Motor neuron (in vitro differentiated cells): ENCODE measurements at regions not wholly inside any gene's neighbourhood (a gene's known extent, or its start where the extent isn't known, plus 50 kb on each side); places are given as distances from the start of the nearest gene placed in this dataset.

Experiments
- ATAC-seq, 8 experiments: fragments of 200-7000 bp; cut with Tn5 transposase; replicated peaks in 6 of 8; 2 replicates each; pipeline ENCODE4 v1.8.0; 2021; ENCODE audit warnings: mild to moderate bottlenecking in 8 of 8, moderate library complexity in 8 of 8
- H3K27ac ChIP-seq, 2 donors: fragments of 250-450 bp; sonication (Bioruptor Pico); 2 replicates each; pipeline ENCODE4 v1.9.0; 2021; ENCODE audit warnings: antibody characterized with exemption in 2 of 2, mild to moderate bottlenecking in 2 of 2, moderate library complexity in 1 of 2
- H3K4me1 ChIP-seq, 2 donors: fragments of 250-450 bp; sonication (Bioruptor Pico); replicated peaks in 1 of 2; 2 replicates each; pipeline ENCODE4 v1.6.1; 2021; ENCODE audit warnings: antibody characterized with exemption in 2 of 2, mild to moderate bottlenecking in 2 of 2, moderate library complexity in 1 of 2
- H3K4me3 ChIP-seq, 5 donors: fragments of 250-450 bp; sonication (Bioruptor Pico); 2 replicates each; pipeline ENCODE4 v1.9.0; 2021; ENCODE audit warnings: antibody characterized with exemption in 5 of 5, mild to moderate bottlenecking in 5 of 5, moderate library complexity in 4 of 5
- WGBS, 10 experiments: fragments of 450-650 bp; shearing (Covaris generic); methylation state at CpG; one replicate each; pipeline ENCODE4 v1.0.0; 2022; 5-methylcytosine and 5-hydroxymethylcytosine counted together
- in situ Hi-C, 9 experiments: fragments of 400-800 bp; cut with MboI; loops; one replicate each; pipeline ENCODE4 v1.15.0; 2021; ENCODE audit warnings: low sequenced_read_pairs in 9 of 9, low pct_unique_long_range_greater_than_20kb in 2 of 9; ENCODE audit not compliant: unreplicated experiment in 9 of 9

DNA sequence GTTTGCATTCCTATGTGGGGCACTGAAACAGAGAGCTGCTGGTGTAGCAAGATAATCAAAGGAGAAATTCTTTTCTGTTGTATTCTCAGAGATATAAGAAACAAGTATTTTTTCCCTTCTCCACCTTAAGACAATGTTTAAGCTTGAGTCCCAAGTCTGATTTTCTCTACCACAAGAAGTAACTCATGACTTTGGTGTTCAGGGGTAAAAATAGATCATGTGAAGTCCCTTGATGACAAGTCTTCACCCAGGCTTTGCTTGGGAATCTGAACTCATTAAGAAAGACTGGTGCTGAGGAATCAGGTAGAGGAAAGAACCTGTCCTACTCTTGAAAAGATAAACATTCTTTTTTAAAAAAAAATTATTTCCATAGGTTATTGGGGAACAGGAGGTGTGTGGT, 205.6 kb downstream of the ALDH8A1 start:
- H3K27ac ChIP-seq: no peak overlapping the region
- in situ Hi-C loops: no loop called here
- no peak overlapping the region for H3K4me3 ChIP-seq
- no peaks in the 10 kb centered on the region for H3K4me1 ChIP-seq
- ATAC-seq: no peak

DNA sequence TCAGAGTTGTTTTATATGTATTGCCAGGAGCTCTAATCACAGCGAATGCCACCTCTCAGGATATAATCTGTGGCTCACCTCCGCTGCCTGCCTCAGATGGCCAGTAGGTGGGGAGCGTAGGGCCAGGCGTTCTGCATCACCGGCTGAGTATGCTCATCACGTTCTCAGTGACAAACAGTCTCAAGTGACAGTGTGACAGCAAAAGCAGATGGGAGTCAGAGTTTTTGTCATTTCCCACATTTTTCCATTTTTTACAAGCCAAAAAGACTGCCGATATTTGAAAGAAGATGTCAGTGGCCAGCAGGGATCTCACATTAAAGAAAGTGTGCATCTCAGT, 208.7 kb downstream of the ALDH8A1 start:
- Histone ChIP-seq H3K4me3 (no peak overlapping the region), H3K27ac (no peak overlapping the region), H3K4me1 (peaks cover 0 to 2% of the 10 kb centered on the region in 2 donors)
- ATAC-seq: peak in 5 of 8 experiments; percentile 72 to 89 (median 84)
- 50 to 100% (median 80%) methylated on average over 1 to 7 of the region's 7 CpGs; no CpG with 5 or more reads in 4 of the 10 experiments for WGBS, 10 experiments
- in situ Hi-C loops: no loop called here

DNA sequence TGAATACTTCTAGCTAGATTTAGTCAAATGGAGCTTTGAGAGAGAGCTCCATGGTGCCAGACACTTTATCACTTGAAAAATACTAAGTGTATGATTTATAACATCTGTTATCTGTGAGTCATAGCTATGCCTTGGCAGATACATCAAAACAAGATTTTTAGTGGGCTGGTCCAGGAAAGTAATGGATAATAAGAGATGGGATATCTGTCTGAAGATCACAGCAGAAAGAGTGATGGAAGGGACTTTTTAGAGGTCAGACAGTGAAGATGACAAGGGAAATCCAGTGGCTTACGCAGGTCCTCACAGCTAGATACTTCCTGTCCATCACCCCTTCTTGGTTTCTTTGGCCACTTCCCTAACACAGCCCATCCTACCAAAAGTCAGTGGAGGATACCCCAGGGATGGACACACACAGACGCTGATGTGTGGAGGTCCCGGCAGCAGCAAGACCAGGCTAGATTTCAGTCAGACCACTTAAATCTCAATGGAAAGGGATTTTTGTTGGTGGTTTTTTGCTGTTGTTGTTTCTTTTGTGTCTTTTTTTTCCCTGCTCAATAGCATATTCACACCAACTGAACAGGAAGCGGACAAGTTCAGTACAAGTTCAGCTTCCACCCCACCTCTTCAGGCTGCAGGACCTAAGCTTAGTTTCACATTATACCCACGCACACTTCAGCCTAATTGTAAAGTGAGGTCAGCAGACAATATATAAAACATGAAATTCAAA, 209.3 kb downstream of the ALDH8A1 start:
- Histone ChIP-seq H3K27ac (no peak overlapping the region), H3K4me3 (no peak overlapping the region), H3K4me1 (peaks cover 0 to 5% of the 10 kb centered on the region in 2 donors)
- ATAC-seq: peak in 5 of 8 experiments; percentile 21 to 79 (median 39)
- 53 to 96% (median 82%) methylated on average over 1 to 5 of the region's 5 CpGs for WGBS, 10 experiments
- in situ Hi-C loops: no loop called here

DNA sequence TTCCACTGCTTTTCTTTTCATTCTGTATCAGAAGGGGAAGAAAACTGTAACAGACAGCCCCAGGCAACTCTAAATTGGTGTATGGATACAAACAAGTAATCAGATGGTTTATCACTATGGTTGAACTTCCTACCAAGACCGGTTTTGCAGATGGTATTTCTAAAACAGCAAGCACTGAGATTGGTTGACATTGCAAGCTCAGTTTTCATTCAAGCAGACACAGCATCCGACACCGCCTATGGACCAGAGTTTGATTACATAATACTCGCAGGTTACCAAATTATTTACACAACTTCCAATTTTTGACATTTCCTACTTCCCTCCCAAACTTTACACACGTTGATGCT, 209.9 kb downstream of the ALDH8A1 start:
- Histone ChIP-seq H3K27ac (no peak overlapping the region), H3K4me3 (no peak overlapping the region), H3K4me1 (peaks cover 0 to 7% of the 10 kb centered on the region in 2 donors)
- 50 to 100% (median 86%) methylated on average over 1 to 5 of the region's 5 CpGs for WGBS, 10 experiments
- in situ Hi-C loops: no loop called here
- no peak for ATAC-seq

DNA sequence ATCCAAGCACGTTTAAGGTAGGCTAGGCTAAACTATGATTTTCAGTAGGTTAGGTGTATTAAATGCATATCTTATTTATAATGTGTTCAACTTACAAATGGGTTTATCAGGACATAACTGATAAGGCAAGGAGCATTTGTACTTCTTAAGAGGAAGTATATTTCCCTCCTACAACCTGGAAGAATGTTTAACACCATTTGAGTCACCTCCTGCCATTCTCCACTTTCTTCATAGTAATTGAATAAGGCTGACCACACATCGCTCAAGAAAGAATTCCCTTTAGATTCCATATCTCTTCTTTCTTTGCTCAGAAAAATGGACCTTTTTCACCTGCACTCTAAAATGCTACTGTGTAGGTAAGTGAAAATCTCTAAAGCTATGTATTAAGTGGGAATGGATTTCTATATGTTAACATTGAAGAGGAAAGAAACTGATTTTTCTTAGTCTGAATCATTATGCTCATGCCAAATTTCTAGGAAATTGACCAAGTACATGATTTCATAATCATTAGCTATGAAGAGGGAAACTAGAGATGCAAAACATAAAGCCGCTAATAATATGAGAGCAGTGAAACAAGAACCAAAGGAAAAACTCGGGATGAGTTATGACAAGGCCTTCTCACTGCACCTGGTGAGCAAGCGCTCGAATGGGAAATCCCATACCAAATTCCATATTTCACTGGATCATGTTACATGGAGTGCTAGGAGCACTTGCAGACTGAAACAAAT, 210.4 kb downstream of the ALDH8A1 start:
- ATAC-seq: no peak
- in situ Hi-C loops: no loop called here

DNA sequence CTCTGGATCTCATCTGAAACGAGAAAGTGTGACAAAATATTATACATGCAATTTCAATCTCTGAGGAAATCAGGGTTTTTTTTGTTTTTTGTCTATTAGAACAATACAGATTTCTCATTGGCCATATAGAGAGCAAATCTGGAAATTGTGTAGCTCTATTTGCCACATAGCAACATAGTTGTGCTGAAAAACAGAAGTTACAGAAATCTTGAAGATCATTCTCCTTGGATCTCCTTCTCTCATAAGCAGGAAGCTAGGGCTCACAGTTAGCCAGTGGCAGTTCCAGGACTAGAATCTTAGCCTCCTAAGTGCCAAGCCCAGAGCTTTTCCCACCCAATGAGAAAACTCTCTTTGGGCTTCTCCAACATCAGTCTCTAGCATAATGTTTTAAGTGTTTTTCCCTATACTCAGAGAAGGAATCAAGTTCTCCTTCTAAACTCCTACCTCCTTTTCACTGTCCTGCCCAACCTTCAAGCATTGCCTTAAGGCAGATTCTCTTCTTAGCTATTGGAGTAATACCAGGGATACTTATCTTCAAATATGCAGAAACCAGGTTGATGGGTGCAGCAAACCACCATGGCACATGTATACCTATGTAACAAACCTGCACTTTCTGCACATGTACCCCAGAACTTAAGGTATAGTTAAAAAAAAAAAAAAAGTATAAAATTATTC, 211.6 kb downstream of the ALDH8A1 start:
- H3K4me3 ChIP-seq: no peak overlapping the region
- in situ Hi-C loops: no loop called here
- peak in 1 of 8 experiments; percentile 25 for ATAC-seq
- 0 to 80% (median 60%) methylated on average over 1 of the region's 1 CpG; no CpG with 5 or more reads in 3 of the 10 experiments for WGBS, 10 experiments
- H3K4me1 ChIP-seq: peaks cover 0 to 7% of the 10 kb centered on the region in 2 donors
- no peak overlapping the region for H3K27ac ChIP-seq

More for the DNA sequence above, 210.4 kb downstream of the ALDH8A1 start:
- H3K27ac ChIP-seq: no peak overlapping the region
- WGBS, 10 experiments: 74 to 100% (median 87%) methylated on average over 3 to 5 of the region's 6 CpGs
- peaks cover 0 to 7% of the 10 kb centered on the region in 2 donors for H3K4me1 ChIP-seq
- no peak overlapping the region for H3K4me3 ChIP-seq

DNA sequence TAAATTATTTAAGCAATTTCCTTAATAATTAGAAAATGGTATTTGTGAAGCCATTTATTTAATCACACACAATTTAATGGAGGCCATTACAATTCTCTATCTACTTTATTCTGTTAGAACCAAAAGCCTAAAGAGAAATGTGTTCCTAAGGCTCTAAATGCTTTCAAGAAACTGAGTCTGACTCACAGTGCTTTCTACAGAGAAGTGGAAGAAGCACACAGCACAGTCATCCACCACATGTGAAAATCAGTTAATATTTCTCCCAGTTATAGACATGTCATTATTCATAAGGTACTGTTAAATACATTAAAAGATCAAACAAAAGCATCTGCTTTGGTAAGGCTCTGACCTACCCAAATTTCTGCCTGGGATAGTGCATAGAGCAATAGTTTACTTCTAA, 214.4 kb downstream of the ALDH8A1 start:
- no peak overlapping the region for H3K4me3 ChIP-seq
- no peak for ATAC-seq
- H3K27ac ChIP-seq: no peak overlapping the region
- peaks cover 0 to 7% of the 10 kb centered on the region in 2 donors for H3K4me1 ChIP-seq
- in situ Hi-C loops: no loop called here

DNA sequence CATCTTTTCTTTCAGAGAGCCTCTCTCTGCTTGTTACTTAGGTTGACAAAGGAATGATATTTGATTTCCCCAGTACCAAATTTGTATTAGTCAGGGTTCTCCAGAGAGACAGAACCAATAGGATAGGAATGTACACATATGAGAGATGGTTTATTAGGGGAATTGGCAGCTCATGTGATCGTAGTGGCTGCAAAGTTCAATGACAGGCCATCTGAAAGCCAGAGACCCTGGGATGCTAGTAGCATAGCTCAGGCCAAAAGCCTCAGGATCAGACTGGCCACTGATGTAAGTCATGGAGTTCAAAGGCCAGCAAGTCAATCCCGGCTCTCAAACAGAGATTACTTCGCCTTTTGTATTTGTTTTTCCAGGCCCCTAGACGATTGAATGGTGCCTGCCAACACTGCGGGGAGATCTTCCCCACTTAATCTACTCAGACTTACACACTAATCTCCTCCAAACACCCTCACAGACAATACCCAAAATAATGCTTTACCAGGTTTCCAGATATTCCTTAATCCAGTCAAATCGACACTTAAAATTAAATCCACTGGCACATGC, 215.5 kb downstream of the ALDH8A1 start:
- Histone ChIP-seq H3K27ac (no peak overlapping the region), H3K4me3 (no peak overlapping the region), H3K4me1 (peaks cover 0 to 7% of the 10 kb centered on the region in 2 donors)
- in situ Hi-C loops: no loop called here
- 44 to 96% (median 74%) methylated on average over 1 to 6 of the region's 6 CpGs; no CpG with 5 or more reads in 3 of the 10 experiments for WGBS, 10 experiments
- peak in 1 of 8 experiments; percentile 37 for ATAC-seq

DNA sequence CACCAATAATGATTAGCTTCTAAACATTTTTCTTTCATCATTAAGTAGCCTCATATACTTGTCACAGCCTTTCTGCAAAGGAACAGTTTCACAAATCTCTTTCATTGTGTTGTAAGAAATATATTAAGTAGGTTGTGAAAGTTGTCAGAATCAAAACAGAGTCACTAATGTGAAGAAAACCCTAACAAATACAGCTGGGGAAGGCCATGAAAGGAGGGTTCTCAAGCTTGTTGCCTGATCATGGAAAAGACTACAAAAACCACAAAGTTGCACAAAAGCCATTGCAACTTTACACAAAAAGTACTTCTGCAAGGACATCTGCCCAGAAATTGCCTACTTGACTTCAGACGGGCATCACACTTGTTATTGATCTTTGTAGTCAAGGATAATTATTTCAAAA, 216.1 kb downstream of the ALDH8A1 start:
- H3K27ac ChIP-seq: no peak overlapping the region
- H3K4me3 ChIP-seq: no peak overlapping the region
- no peak for ATAC-seq
- peaks cover 0 to 7% of the 10 kb centered on the region in 2 donors for H3K4me1 ChIP-seq
- 80 to 100% (median 100%) methylated on average over 1 of the region's 1 CpG; no CpG with 5 or more reads in 6 of the 10 experiments for WGBS, 10 experiments
- in situ Hi-C loops: no loop called here

DNA sequence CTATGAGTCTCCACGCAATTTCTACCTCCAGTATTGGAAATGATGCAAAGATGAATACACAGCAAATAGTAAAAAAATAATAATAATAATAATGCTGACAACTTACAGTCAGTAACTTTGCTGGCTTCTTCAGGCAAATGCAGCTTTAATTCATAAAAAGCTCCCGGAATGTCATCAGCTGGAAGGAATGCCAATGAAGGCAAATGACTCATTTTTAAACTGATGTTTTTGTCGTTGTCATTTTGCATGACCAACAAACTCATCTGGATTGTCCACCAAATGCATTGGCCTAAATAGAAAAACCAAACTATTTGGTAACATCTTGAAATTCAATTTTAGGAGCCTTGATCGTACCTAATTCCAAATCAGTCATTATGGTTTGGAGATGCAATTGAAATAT, 217.1 kb downstream of the ALDH8A1 start:
- no peak overlapping the region for H3K27ac ChIP-seq
- WGBS, 10 experiments: 17 to 100% (median 53%) methylated on average over 2 to 4 of the region's 4 CpGs; no CpG with 5 or more reads in 1 of the 10 experiments
- in situ Hi-C loops: no loop called here
- ATAC-seq: peak in 2 of 8 experiments; percentile 38 to 62
- peaks cover 0 to 7% of the 10 kb centered on the region in 2 donors for H3K4me1 ChIP-seq
- no peak overlapping the region for H3K4me3 ChIP-seq

DNA sequence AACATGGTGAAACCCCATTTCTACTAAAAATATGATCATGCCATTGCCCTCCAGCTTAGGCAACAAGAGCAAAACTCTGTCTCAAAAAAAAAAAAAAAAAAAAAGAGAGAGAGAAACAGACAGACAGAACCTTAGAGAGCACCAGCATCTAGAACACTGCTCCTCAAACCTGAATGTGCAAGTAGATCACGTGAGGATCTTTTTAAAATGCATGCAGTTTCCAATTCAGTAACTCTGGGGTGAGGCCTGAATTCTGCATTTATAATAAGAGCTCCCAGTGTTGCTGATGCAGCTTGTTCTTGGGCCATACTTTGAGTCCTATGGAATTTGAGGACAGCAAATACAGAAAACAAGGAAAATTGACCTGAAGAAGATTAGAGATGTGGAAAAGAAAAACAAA, 218.3 kb downstream of the ALDH8A1 start:
- WGBS, 10 experiments: 0 to 79% (median 20%) methylated on average over 1 of the region's 1 CpG; no CpG with 5 or more reads in 1 of the 10 experiments
- Histone ChIP-seq H3K27ac (no peak overlapping the region), H3K4me3 (no peak overlapping the region), H3K4me1 (peaks cover 0 to 7% of the 10 kb centered on the region in 2 donors)
- ATAC-seq: peak in 3 of 8 experiments; percentile 27 to 79 (median 79)
- in situ Hi-C loops: no loop called here

DNA sequence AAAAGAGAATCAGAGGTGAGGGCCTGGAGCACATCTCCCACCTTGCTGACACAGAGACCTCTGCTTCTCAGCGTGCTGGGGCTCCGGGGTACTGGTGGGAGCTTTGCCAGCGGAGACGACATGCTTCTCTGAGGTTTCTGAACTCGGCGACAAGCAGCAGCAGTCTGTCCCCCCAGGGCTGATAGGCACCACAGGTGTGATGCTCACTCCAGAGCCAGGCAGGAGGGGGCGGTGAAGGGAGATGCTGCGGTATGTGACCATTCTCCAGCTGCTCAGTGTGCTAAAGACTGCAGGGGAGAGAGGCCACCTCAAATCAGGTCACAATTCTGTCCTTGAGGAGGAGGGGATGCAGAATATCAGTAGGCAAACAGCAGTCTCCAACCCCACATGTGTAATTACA, 219.9 kb downstream of the ALDH8A1 start:
- 60 to 100% (median 100%) methylated on average over 1 to 4 of the region's 8 CpGs; no CpG with 5 or more reads in 5 of the 10 experiments for WGBS, 10 experiments
- in situ Hi-C loops: no loop called here
- H3K27ac ChIP-seq: no peak overlapping the region
- H3K4me1 ChIP-seq: peaks cover 0 to 5% of the 10 kb centered on the region in 2 donors
- no peak for ATAC-seq
- H3K4me3 ChIP-seq: no peak overlapping the region

DNA sequence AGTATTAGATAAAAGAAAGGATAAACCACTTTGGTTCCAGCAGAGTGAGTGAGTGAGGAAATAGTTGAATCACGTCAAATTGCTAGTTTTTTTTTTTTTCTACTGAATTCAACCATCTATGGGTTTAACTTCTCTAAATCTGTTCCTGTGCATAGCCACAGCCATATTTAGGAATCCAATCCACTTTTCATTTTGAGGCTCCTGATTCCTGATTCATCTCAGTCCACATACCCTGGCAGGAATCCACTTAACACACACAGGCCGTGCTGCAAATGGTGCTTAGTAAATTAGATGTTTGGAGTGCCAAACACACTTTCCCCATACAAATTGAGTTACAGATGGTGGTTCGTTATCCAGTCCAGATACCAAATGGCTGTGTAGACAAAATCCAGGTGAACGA, 220.3 kb downstream of the ALDH8A1 start:
- H3K27ac ChIP-seq: no peak overlapping the region
- in situ Hi-C loops: no loop called here
- no peak for ATAC-seq
- no peak overlapping the region for H3K4me3 ChIP-seq
- H3K4me1 ChIP-seq: peaks cover 0 to 9% of the 10 kb centered on the region in 2 donors
- WGBS, 10 experiments: 51 to 94% (median 86%) methylated on average over 1 to 4 of the region's 4 CpGs
